CD4-positive, alpha-beta T cell (primary cell): ENCODE measurements at regions not wholly inside any gene's neighbourhood (a gene's known extent, or its start where the extent isn't known, plus 50 kb on each side); places are given as distances from the start of the nearest gene placed in this dataset.

ENCODE experiments used
- ATAC-seq: fragments of 200-7000 bp; cut with Tn5 transposase; one replicate; pipeline ENCODE4 v1.10.0; 2022; ENCODE audit warnings: mild to moderate bottlenecking; ENCODE audit not compliant: poor library complexity
- CTCF ChIA-PET: fragments of 350-600 bp; sonication (Branson Sonifier 250); formaldehyde crosslinking; loops from one replicate; lab custom pipeline; 2021; ENCODE audit warnings: antibody characterized with exemption, inconsistent platforms; lab: Charles Lee
- POLR2A ChIA-PET: fragments of 350-600 bp; sonication (Branson Sonifier 250); formaldehyde crosslinking; loops from one replicate; lab custom pipeline; 2021; ENCODE audit warnings: antibody characterized with exemption, inconsistent platforms; lab: Charles Lee
- DNase-seq, 14 experiments: peaks; one replicate each; pipeline ENCODE4 v3.0.0-alpha.2; 2013 to 2020; ENCODE audit warnings: mixed read lengths in 2 of 14
- H3K27ac ChIP-seq, 2 donors: one replicate each; pipeline versions ENCODE4 v1.5.1 to v1.7.0; 2013; ENCODE audit warnings: low read length in 2 of 2, low read depth in 1 of 2, mild to moderate bottlenecking in 1 of 2
- H3K27me3 ChIP-seq, 2 experiments: 1 replicate in 1 of 2; 2 replicates in 1 of 2; pipeline versions ENCODE4 v1.6.1 to v1.7.0; 2013; ENCODE audit warnings: low read length in 2 of 2, control low read depth in 1 of 2, mild to moderate bottlenecking in 1 of 2, moderate library complexity in 1 of 2; ENCODE audit not compliant: insufficient read depth in 2 of 2, control insufficient read depth in 1 of 2
- H3K36me3 ChIP-seq: one replicate; pipeline ENCODE4 v1.6.1; 2013; ENCODE audit warnings: low read length, control low read depth; ENCODE audit not compliant: insufficient read depth
- H3K4me1 ChIP-seq: one replicate; pipeline ENCODE4 v1.6.1; 2013; ENCODE audit warnings: low read length, control low read depth; ENCODE audit not compliant: insufficient read depth
- H3K4me3 ChIP-seq: one replicate; pipeline ENCODE4 v1.5.1; 2013; ENCODE audit warnings: mild to moderate bottlenecking, low read length, moderate library complexity
- H3K9me3 ChIP-seq, 2 experiments: 1 replicate in 1 of 2; 2 replicates in 1 of 2; pipeline versions ENCODE4 v1.6.1 to v1.7.0; 2013; ENCODE audit warnings: low read length in 2 of 2, mild to moderate bottlenecking in 2 of 2, control low read depth in 1 of 2, moderate library complexity in 1 of 2; ENCODE audit not compliant: control insufficient read depth in 1 of 2, insufficient read depth in 1 of 2
- H3K27ac Mint-ChIP-seq: one replicate; pipeline ENCODE4 v1.8.0; 2020; ENCODE audit warnings: mixed read lengths
- H3K27me3 Mint-ChIP-seq: one replicate; pipeline ENCODE4 v1.8.0; 2021; ENCODE audit warnings: mixed read lengths
- H3K36me3 Mint-ChIP-seq: one replicate; pipeline ENCODE4 v1.8.0; 2021; ENCODE audit warnings: low read depth, mixed read lengths
- H3K4me1 Mint-ChIP-seq: one replicate; pipeline ENCODE4 v1.8.0; 2021; ENCODE audit warnings: low read depth, mixed read lengths
- H3K4me3 Mint-ChIP-seq: one replicate; pipeline ENCODE4 v1.8.0; 2020; ENCODE audit warnings: mild to moderate bottlenecking, mixed read lengths
- H3K9me3 Mint-ChIP-seq: one replicate; pipeline ENCODE4 v1.8.0; 2020; ENCODE audit warnings: mixed read lengths
- CTCF ChIP-seq: fragments of 200-600 bp; IDR thresholded peaks from one replicate; pipeline ENCODE4 v1.8.0; 2022; ENCODE audit warnings: antibody characterized with exemption, mild to moderate bottlenecking
- intact Hi-C, 2 experiments: fragments of 100-400 bp; cut with DNase I in 1 of 2; cut with micrococcal nuclease in 1 of 2; formaldehyde crosslinking; loops; one replicate each; pipeline versions ENCODE4 v1.15.1 to v1.9.0; 2023 to 2025; cut with DNase I, micrococcal nuclease

- Histone ChIP-seq H3K4me3 (no peak overlapping the region), H3K9me3 (no peaks in the 10 kb centered on the region), H3K27me3 (no peaks in the 10 kb centered on the region), H3K27ac (no peak overlapping the region), H3K4me1 (no peaks in the 10 kb centered on the region), H3K36me3 (no peaks in the 10 kb centered on the region)
- no peak overlapping the region for H3K27ac Mint-ChIP-seq
- H3K9me3 Mint-ChIP-seq = no peaks in the 10 kb centered on the region
- ATAC-seq = no peak
- H3K36me3 Mint-ChIP-seq = no peaks in the 10 kb centered on the region
- ChIA-PET POLR2A (no interaction called here), CTCF (no interaction called here)
- H3K4me3 Mint-ChIP-seq = no peak overlapping the region
- TF ChIP-seq CTCF = no peak
- no peaks in the 10 kb centered on the region for H3K4me1 Mint-ChIP-seq
- no peak for DNase-seq
- no peaks in the 10 kb centered on the region for H3K27me3 Mint-ChIP-seq
- intact Hi-C loops = no loop called here
These were observed 1475.7 kb downstream of the EFNB2 start for GRCh38 chr13:105059786-105060185.

- CTCF ChIA-PET = no interaction called here
- no peaks in the 10 kb centered on the region for H3K27me3 Mint-ChIP-seq
- TF ChIP-seq CTCF = no peak
- intact Hi-C loops = no loop called here
- no peak for DNase-seq
- POLR2A ChIA-PET = no interaction called here
- H3K4me3 Mint-ChIP-seq = no peak overlapping the region
- H3K9me3 Mint-ChIP-seq = no peaks in the 10 kb centered on the region
- Histone ChIP-seq H3K4me1 (no peaks in the 10 kb centered on the region), H3K4me3 (no peak overlapping the region), H3K27me3 (no peaks in the 10 kb centered on the region), H3K9me3 (no peaks in the 10 kb centered on the region), H3K36me3 (no peaks in the 10 kb centered on the region), H3K27ac (no peak overlapping the region)
- no peaks in the 10 kb centered on the region for H3K4me1 Mint-ChIP-seq
- no peak overlapping the region for H3K27ac Mint-ChIP-seq
- ATAC-seq = no peak
- H3K36me3 Mint-ChIP-seq = no peaks in the 10 kb centered on the region
These were observed 1476.9 kb downstream of the EFNB2 start for GRCh38 chr13:105058517-105058916.

- no peak for TF ChIP-seq CTCF
- H3K36me3 Mint-ChIP-seq = no peaks in the 10 kb centered on the region
- H3K4me1 Mint-ChIP-seq = no peaks in the 10 kb centered on the region
- H3K27me3 Mint-ChIP-seq = no peaks in the 10 kb centered on the region
- no peaks in the 10 kb centered on the region for H3K27me3 ChIP-seq
- no peak overlapping the region for H3K4me3 ChIP-seq
- H3K27ac ChIP-seq = no peak overlapping the region
- ChIA-PET POLR2A (no interaction called here), CTCF (no interaction called here)
- no peak for ATAC-seq
- no peaks in the 10 kb centered on the region for H3K4me1 ChIP-seq
- H3K36me3 ChIP-seq = no peaks in the 10 kb centered on the region
- intact Hi-C loops = no loop called here
- no peak overlapping the region for H3K4me3 Mint-ChIP-seq
- no peak overlapping the region for H3K27ac Mint-ChIP-seq
- DNase-seq = no peak
- H3K9me3 ChIP-seq = no peaks in the 10 kb centered on the region
- H3K9me3 Mint-ChIP-seq = no peaks in the 10 kb centered on the region
These were observed 1482.8 kb downstream of the EFNB2 start for GRCh38 chr13:105052711-105053110.
